HG03575 (cell line): ENCODE measurements at regions not wholly inside any gene's neighbourhood (a gene's known extent, or its start where the extent isn't known, plus 50 kb on each side); places are given as distances from the start of the nearest gene placed in this dataset.
A peak's percentile ranks its signal among the peaks of the same experiment; 100 is the strongest.
"Not testable (repeated sequence)": the region's sequence is repeated elsewhere in the genome, so short reads cannot be mapped to it uniquely, and the experiment has no call there.

Experiments
- ATAC-seq: cut with Tn5 transposase; IDR thresholded peaks from one replicate; pipeline ENCODE4 v1.9.1; 2021; ENCODE audit not compliant: unreplicated experiment, insufficient number of reproducible peaks, low FRiP score; ENCODE audit errors: extremely low read depth

- peak; percentile 97 for ATAC-seq
Observed at GRCh38 chr7:65080799-65081668, 74.5 kb upstream of the ERV3-1 start.

GRCh38 chr7:65074959-65075358 is 68.5 kb upstream of the ERV3-1 start:
- ATAC-seq: not testable (repeated sequence)

- ATAC-seq: not testable (repeated sequence)
Observed at GRCh38 chr7:65073160-65073559, 66.7 kb upstream of the ERV3-1 start.

- not testable (repeated sequence) for ATAC-seq
Observed at GRCh38 chr7:65071854-65072431, 65.5 kb upstream of the ERV3-1 start.

GRCh38 chr7:65069476-65069875 is 63.0 kb upstream of the ERV3-1 start:
- ATAC-seq: not testable (repeated sequence)

GRCh38 chr7:65062566-65062965 is 56.1 kb upstream of the ERV3-1 start:
- not testable (repeated sequence) for ATAC-seq

GRCh38 chr7:65059247-65059646 is 52.8 kb upstream of the ERV3-1 start:
- ATAC-seq: not testable (repeated sequence)
